Neural progenitor cell (in vitro differentiated cells): ENCODE measurements at regions not wholly inside any gene's neighbourhood (a gene's known extent, or its start where the extent isn't known, plus 50 kb on each side); places are given as distances from the start of the nearest gene placed in this dataset.
"Not testable (repeated sequence)": the region's sequence is repeated elsewhere in the genome, so short reads cannot be mapped to it uniquely, and the experiment has no call there.

Experiments used
- DNase-seq: peaks from one replicate; pipeline ENCODE4 v3.0.0-alpha.2; 2016; ENCODE audit warnings: low spot score
- H2AFZ ChIP-seq: fragments of 200-600 bp; sonication (generic); replicated peaks from 2 replicates; pipeline ENCODE4 v1.6.1; 2016; ENCODE audit warnings: antibody characterized with exemption
- H3F3A ChIP-seq: fragments of 200-600 bp; sonication (generic); 2 replicates; pipeline ENCODE4 v1.6.1; 2016; ENCODE audit warnings: antibody characterized with exemption, low read depth
- H3K27ac ChIP-seq: fragments of 200-600 bp; sonication (generic); 2 replicates; pipeline ENCODE4 v1.5.1; 2016; ENCODE audit warnings: mild to moderate bottlenecking
- H3K27me3 ChIP-seq: fragments of 200-600 bp; sonication (generic); 2 replicates; pipeline ENCODE4 v1.6.1; 2016; ENCODE audit warnings: mild to moderate bottlenecking, moderate library complexity
- H3K36me3 ChIP-seq: fragments of 200-600 bp; sonication (generic); 2 replicates; pipeline ENCODE4 v1.5.1; 2016
- H3K4me1 ChIP-seq: fragments of 200-600 bp; sonication (generic); 2 replicates; pipeline ENCODE4 v1.6.1; 2016; ENCODE audit warnings: mixed run types
- H3K4me2 ChIP-seq: fragments of 200-600 bp; sonication (generic); 2 replicates; pipeline ENCODE4 v1.6.1; 2016
- H3K4me3 ChIP-seq: fragments of 200-600 bp; sonication (generic); 2 replicates; pipeline ENCODE4 v1.5.1; 2016
- H3K79me2 ChIP-seq: fragments of 200-600 bp; sonication (generic); 2 replicates; pipeline ENCODE4 v1.6.1; 2016; ENCODE audit warnings: low read depth
- H3K9ac ChIP-seq: fragments of 200-600 bp; sonication (generic); 2 replicates; pipeline ENCODE4 v1.6.1; 2016
- H3K9me3 ChIP-seq: fragments of 200-600 bp; sonication (generic); 2 replicates; pipeline ENCODE4 v1.5.1; 2016; ENCODE audit warnings: low read depth
- H4K20me1 ChIP-seq: fragments of 200-600 bp; sonication (generic); 2 replicates; pipeline ENCODE4 v1.6.1; 2016; ENCODE audit warnings: low read depth
- H3K27ac Mint-ChIP-seq: 3 replicates; pipeline ENCODE4 v1.8.0; 2021; ENCODE audit warnings: mixed read lengths
- H3K27me3 Mint-ChIP-seq: 2 replicates; pipeline ENCODE4 v1.8.0; 2022; ENCODE audit warnings: low read depth, mild to moderate bottlenecking, inconsistent platforms, moderate library complexity, mixed read lengths; ENCODE audit not compliant: insufficient read depth
- H3K36me3 Mint-ChIP-seq: 3 replicates; pipeline ENCODE4 v1.8.0; 2021; ENCODE audit warnings: mixed read lengths
- H3K4me1 Mint-ChIP-seq: 3 replicates; pipeline ENCODE4 v1.8.0; 2021; ENCODE audit warnings: mixed read lengths
- H3K4me3 Mint-ChIP-seq: 3 replicates; pipeline ENCODE4 v1.8.0; 2021; ENCODE audit warnings: mild to moderate bottlenecking, moderate library complexity, mixed read lengths
- H3K9me3 Mint-ChIP-seq: 3 replicates; pipeline ENCODE4 v1.8.0; 2020; ENCODE audit warnings: mixed read lengths
- CTCF ChIP-seq: fragments of 200-600 bp; sonication (generic); IDR thresholded peaks from 2 replicates; pipeline ENCODE4 v1.5.1; 2017; ENCODE audit warnings: antibody characterized with exemption, mild to moderate bottlenecking
- EZH2 ChIP-seq: fragments of 200-600 bp; sonication (generic); IDR thresholded peaks from 2 replicates; pipeline ENCODE4 v1.6.1; 2017; ENCODE audit warnings: antibody characterized with exemption, mild to moderate bottlenecking, moderate library complexity
- EZH2phosphoT487 ChIP-seq: fragments of 200-600 bp; sonication (generic); IDR thresholded peaks from 2 replicates; pipeline ENCODE4 v1.6.1; 2017; ENCODE audit warnings: antibody characterized with exemption

- TF ChIP-seq EZH2, result no peak
- peak; percentile 50 for TF ChIP-seq CTCF
- Mint-ChIP-seq H3K27ac (no peak overlapping the region), H3K36me3 (no peaks in the 10 kb centered on the region), H3K4me1 (no peaks in the 10 kb centered on the region), H3K4me3 (no peak overlapping the region), H3K27me3 (no peaks in the 10 kb centered on the region), H3K9me3 (no peaks in the 10 kb centered on the region)
- no peak overlapping the region for H3K9ac ChIP-seq
- H3K36me3 ChIP-seq, result no peaks in the 10 kb centered on the region
- no peak overlapping the region for H3K27ac ChIP-seq
- H2AFZ ChIP-seq, result no peak overlapping the region
- peak; percentile 44 for DNase-seq
- H3K9me3 ChIP-seq, result no peaks in the 10 kb centered on the region
- no peak overlapping the region for H3K4me3 ChIP-seq
- H3K79me2 ChIP-seq, result no peaks in the 10 kb centered on the region
- H3K4me1 ChIP-seq, result no peaks in the 10 kb centered on the region
- H4K20me1 ChIP-seq, result no peaks in the 10 kb centered on the region
- H3K4me2 ChIP-seq, result no peak overlapping the region
- no peaks in the 10 kb centered on the region for H3K27me3 ChIP-seq
- no peaks in the 10 kb centered on the region for H3F3A ChIP-seq
Observed at GRCh38 chr5:155699385-155699784, 627.6 kb upstream of the SGCD start.

GRCh38 chr5:155700333-155700732 lies 626.6 kb upstream of the SGCD start:
- no peaks in the 10 kb centered on the region for H3K27me3 ChIP-seq

GRCh38 chr5:155711882-155712281 lies 615.1 kb upstream of the SGCD start:
- no peak for TF ChIP-seq EZH2phosphoT487
- Histone ChIP-seq H4K20me1 (no peaks in the 10 kb centered on the region), H3K36me3 (no peaks in the 10 kb centered on the region), H3K27ac (no peak overlapping the region), H2AFZ (no peak overlapping the region), H3K4me1 (no peaks in the 10 kb centered on the region), H3K27me3 (no peaks in the 10 kb centered on the region), H3K4me2 (no peak overlapping the region), H3K9ac (no peak overlapping the region), H3K9me3 (no peaks in the 10 kb centered on the region), H3K79me2 (no peaks in the 10 kb centered on the region), H3K4me3 (no peak overlapping the region), H3F3A (no peaks in the 10 kb centered on the region)
- H3K36me3 Mint-ChIP-seq, result no peaks in the 10 kb centered on the region
- H3K4me1 Mint-ChIP-seq, result no peaks in the 10 kb centered on the region
- no peak for DNase-seq
- no peak overlapping the region for H3K27ac Mint-ChIP-seq
- no peak overlapping the region for H3K4me3 Mint-ChIP-seq
- peaks cover 3% of the 10 kb centered on the region for H3K27me3 Mint-ChIP-seq
- no peaks in the 10 kb centered on the region for H3K9me3 Mint-ChIP-seq

More at GRCh38 chr5:155700333-155700732, 626.6 kb upstream of the SGCD start:
- no peak for TF ChIP-seq EZH2
- TF ChIP-seq EZH2phosphoT487, result no peak
- TF ChIP-seq CTCF, result peak; percentile 46
- Histone ChIP-seq H3K4me1 (no peaks in the 10 kb centered on the region), H3K36me3 (no peaks in the 10 kb centered on the region), H2AFZ (no peak overlapping the region), H3K9ac (no peak overlapping the region), H3K4me3 (no peak overlapping the region), H3F3A (no peaks in the 10 kb centered on the region), H4K20me1 (no peaks in the 10 kb centered on the region), H3K27ac (no peak overlapping the region), H3K9me3 (no peaks in the 10 kb centered on the region), H3K79me2 (no peaks in the 10 kb centered on the region), H3K4me2 (no peak overlapping the region)
- H3K4me1 Mint-ChIP-seq, result no peaks in the 10 kb centered on the region
- DNase-seq, result peak; percentile 35
- no peaks in the 10 kb centered on the region for H3K36me3 Mint-ChIP-seq
- H3K4me3 Mint-ChIP-seq, result no peak overlapping the region
- no peak overlapping the region for H3K27ac Mint-ChIP-seq
- H3K9me3 Mint-ChIP-seq, result no peaks in the 10 kb centered on the region
- no peaks in the 10 kb centered on the region for H3K27me3 Mint-ChIP-seq

- not testable (repeated sequence) for H4K20me1 ChIP-seq, H3K27ac ChIP-seq, H3K36me3 Mint-ChIP-seq, H3F3A ChIP-seq, H3K4me2 ChIP-seq, H3K27me3 ChIP-seq, H3K4me1 ChIP-seq, H3K4me1 Mint-ChIP-seq, H3K27ac Mint-ChIP-seq, DNase-seq, H3K9me3 Mint-ChIP-seq, H3K9me3 ChIP-seq, H3K4me3 ChIP-seq, H2AFZ ChIP-seq, H3K9ac ChIP-seq, H3K4me3 Mint-ChIP-seq, H3K27me3 Mint-ChIP-seq, H3K36me3 ChIP-seq, H3K79me2 ChIP-seq
Observed at GRCh38 chr5:155714435-155714834, 612.5 kb upstream of the SGCD start.
